K562 (cell line): ENCODE measurements at regions not wholly inside any gene's neighbourhood (a gene's known extent, or its start where the extent isn't known, plus 50 kb on each side); places are given as distances from the start of the nearest gene placed in this dataset.

ENCODE experiments used
- ATAC-seq: fragments of 200-7000 bp; cut with Tn5 transposase; 3 replicates; pipeline ENCODE4 v1.9.1; 2020; ENCODE audit warnings: moderate library complexity
- BruUV-seq: library from RNA; stranded (reverse); fragments of 400-500 nt; replicated peaks from 2 replicates; lab custom pipeline; 2021; lab: Mats Ljungman, UMichigan
- CTCF ChIA-PET: fragments of 300-600 bp; formaldehyde crosslinking; extraction: SDS; loops from one replicate; lab custom pipeline; 2021; ENCODE audit warnings: low intra/inter-chr PET ratio; lab: Yijun Ruan, JAX
- POLR2A ChIA-PET: fragments of 300-600, 350-650 bp; sonication (Branson Sonifier 250); formaldehyde crosslinking; extraction: SDS; loops from one replicate; lab custom pipeline; 2021; ENCODE audit warnings: antibody characterized with exemption, inconsistent platforms; lab: Yijun Ruan, JAX
- DNase-seq, 4 experiments: peaks; one replicate each; pipeline versions ENCODE4 v3.0.0 to v3.0.0-alpha.2; 2011 to 2018; ENCODE audit warnings: low spot score in 3 of 4, mixed read lengths in 3 of 4; ENCODE audit errors: extremely low read depth in 1 of 4
- FAIRE-seq: peaks from 2 replicates; lab custom pipeline; 2011; peaks lifted over from hg19 to GRCh38; lab: Jason Lieb, UNC
- H2AFZ ChIP-seq: 2 replicates; pipeline ENCODE4 v1.6.0; 2011; ENCODE audit warnings: low read depth, low read length, control low read depth, inconsistent platforms
- H3K27ac ChIP-seq: fragments of 200-600 bp; 3 replicates; pipeline ENCODE4 v1.8.0; 2011; ENCODE audit warnings: low read depth, mild to moderate bottlenecking, control low read depth, inconsistent platforms, low read length, moderate library complexity, mixed read lengths; ENCODE audit errors: extremely low read depth
- H3K27me3 ChIP-seq, 2 experiments: fragments of 300-600 bp in 1 of 2; 2 replicates in 1 of 2; 3 replicates in 1 of 2; pipeline versions ENCODE4 v1.6.0 to v1.8.0; 2011; ENCODE audit warnings: inconsistent platforms in 2 of 2, low read length in 2 of 2, mild to moderate bottlenecking in 1 of 2, mixed read lengths in 1 of 2, moderate library complexity in 1 of 2; ENCODE audit not compliant: control insufficient read depth in 2 of 2, insufficient read depth in 2 of 2
- H3K36me3 ChIP-seq: fragments of 300-600 bp; 3 replicates; pipeline ENCODE4 v1.8.0; 2011; ENCODE audit warnings: mild to moderate bottlenecking, low read length, inconsistent platforms; ENCODE audit not compliant: control insufficient read depth, insufficient read depth
- H3K4me1 ChIP-seq, 2 experiments: fragments of 200-600 bp in 1 of 2; replicated peaks in 1 of 2; 2 replicates in 1 of 2; 3 replicates in 1 of 2; pipeline versions ENCODE4 v1.5.1 to v1.8.0; 2011; ENCODE audit warnings: inconsistent platforms in 2 of 2, low read length in 2 of 2, mild to moderate bottlenecking in 1 of 2, mixed read lengths in 1 of 2, moderate library complexity in 1 of 2; ENCODE audit not compliant: control insufficient read depth in 2 of 2, insufficient read depth in 2 of 2
- H3K4me2 ChIP-seq: 2 replicates; pipeline ENCODE4 v1.6.1; 2011; ENCODE audit warnings: low read length, control low read depth, inconsistent platforms, mixed read lengths; ENCODE audit not compliant: insufficient read depth
- H3K4me3 ChIP-seq: fragments of 200-600 bp; sonication (generic), shearing (Covaris generic); 2 replicates; pipeline ENCODE4 v1.5.1; 2016; ENCODE audit warnings: control low read depth, inconsistent platforms
- H3K79me2 ChIP-seq: fragments of 200-600 bp; 3 replicates; pipeline ENCODE4 v1.8.0; 2011; ENCODE audit warnings: low read length, inconsistent platforms; ENCODE audit not compliant: control insufficient read depth, insufficient read depth
- H3K9ac ChIP-seq, 2 experiments: 2 replicates each; pipeline versions ENCODE4 v1.6.0 to v1.6.1; 2011; ENCODE audit warnings: low read depth in 2 of 2, low read length in 2 of 2, control low read depth in 1 of 2, inconsistent platforms in 1 of 2, mild to moderate bottlenecking in 1 of 2, mixed read lengths in 1 of 2; ENCODE audit not compliant: insufficient read depth in 1 of 2
- H3K9me1 ChIP-seq: one replicate; pipeline ENCODE4 v1.6.0; 2011; ENCODE audit warnings: inconsistent platforms, mild to moderate bottlenecking, low read length, moderate library complexity; ENCODE audit not compliant: control insufficient read depth, insufficient read depth
- H3K9me3 ChIP-seq: replicated peaks from 2 replicates; pipeline ENCODE4 v1.5.1; 2011; ENCODE audit warnings: low read depth, low read length, inconsistent platforms; ENCODE audit not compliant: control insufficient read depth, insufficient read depth
- H4K20me1 ChIP-seq: replicated peaks from 2 replicates; pipeline ENCODE4 v1.6.1; 2011; ENCODE audit warnings: low read length, inconsistent platforms, mixed read lengths; ENCODE audit not compliant: control insufficient read depth, insufficient read depth
- ARNT ChIP-seq, 2 experiments: fragments of 450-650 bp; IDR thresholded peaks; 2 replicates each; pipeline ENCODE4 v1.6.1; 2016; ENCODE audit warnings: mild to moderate bottlenecking in 1 of 2
- BACH1 ChIP-seq: fragments of 200-800 bp; sonication (Bioruptor generic); IDR thresholded peaks from 2 replicates; pipeline ENCODE4 v1.6.1; 2016; ENCODE audit warnings: missing genetic modification characterization, missing compliant biosample characterization
- BDP1 ChIP-seq: IDR thresholded peaks from 3 replicates; pipeline ENCODE4 v1.6.1; 2011; ENCODE audit not compliant: insufficient read length, insufficient read depth
- CHAMP1 ChIP-seq: fragments of 450-650 bp; IDR thresholded peaks from 2 replicates; pipeline ENCODE4 v1.6.1; 2016; ENCODE audit warnings: mild to moderate bottlenecking
- JUND ChIP-seq, 2 experiments: IDR thresholded peaks; 2 replicates in 1 of 2; 3 replicates in 1 of 2; pipeline ENCODE4 v1.6.1; 2011; ENCODE audit warnings: borderline replicate concordance in 2 of 2, low read depth in 2 of 2, low read length in 2 of 2, improper control_type of control experiment in 1 of 2, missing biosample characterization in 1 of 2, missing genetic modification characterization in 1 of 2, missing genetic modification reagents in 1 of 2
- RNF2 ChIP-seq: sonication (generic); IDR thresholded peaks from 2 replicates; pipeline ENCODE4 v1.6.1; 2016
- ZBED1 ChIP-seq: IDR thresholded peaks from 2 replicates; pipeline ENCODE4 v1.6.1; 2014
- ZBTB9 ChIP-seq: fragments of 450-650 bp; formaldehyde crosslinking; IDR thresholded peaks from 2 replicates; pipeline ENCODE4 v1.4.0; 2020; ENCODE audit warnings: mild to moderate bottlenecking, moderate library complexity
- ZFP91 ChIP-seq: sonication (generic); formaldehyde crosslinking; IDR thresholded peaks from 2 replicates; pipeline ENCODE4 v1.8.0; 2022; ENCODE audit warnings: mild to moderate bottlenecking, missing genetic modification reagents
- ZNF584 ChIP-seq: fragments of 200-800 bp; sonication (Bioruptor generic); IDR thresholded peaks from 2 replicates; pipeline ENCODE4 v1.6.1; 2016; ENCODE audit warnings: low read depth, mild to moderate bottlenecking, missing genetic modification characterization, missing compliant biosample characterization
- ZSCAN29 ChIP-seq: fragments of 450-650 bp; IDR thresholded peaks from 2 replicates; pipeline ENCODE4 v1.6.1; 2017
- WGBS: fragments of 100-300 bp; shearing (Covaris generic); methylation state at CpG from one replicate; pipeline ENCODE4 v1.1.6; 2016; ENCODE audit warnings: low coverage, mixed read lengths; ENCODE audit not compliant: insufficient coverage; ENCODE audit errors: missing lambda C conversion rate; 5-methylcytosine and 5-hydroxymethylcytosine counted together
- in situ Hi-C: fragments of 300-500 bp; cut with MboI; formaldehyde crosslinking; loops from 4 replicates; pipeline ENCODE4 v1.15.0; 2018; ENCODE audit warnings: inconsistent platforms, mixed read lengths
- intact Hi-C: fragments of 100-400 bp; cut with micrococcal nuclease; formaldehyde crosslinking; loops from 2 replicates; pipeline ENCODE4 v1.14.2; 2022
- TF ChIP-seq, protein P1 (sequence below), 2 experiments: fragments of 450-650 bp; conservative IDR thresholded peaks; 2 replicates each; pipeline ENCODE4 v1.6.1; 2017; ENCODE audit warnings: mild to moderate bottlenecking in 2 of 2, moderate library complexity in 2 of 2

DNA sequence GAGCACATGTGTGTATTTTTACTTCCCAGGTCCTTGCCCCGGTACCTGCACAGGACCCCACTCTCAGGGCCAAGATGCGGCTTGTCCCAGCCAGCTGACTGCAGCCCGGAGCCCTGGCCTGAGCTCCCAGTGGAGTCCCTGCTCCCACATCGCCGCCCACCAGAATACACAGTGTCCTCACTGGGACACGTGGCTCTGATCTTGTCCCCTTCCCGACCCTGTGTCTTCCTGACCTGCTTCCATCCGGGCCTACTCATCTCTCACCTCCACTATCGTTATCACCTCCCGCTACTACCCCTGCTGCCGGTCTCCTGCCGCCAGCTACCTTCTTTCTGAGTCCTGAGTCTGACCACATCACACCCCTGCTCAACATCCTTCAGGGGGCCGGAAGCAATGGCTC, 146.3 kb upstream of the CHST15 start:
- no peak overlapping the region for H3K4me2 ChIP-seq
- H3K9ac ChIP-seq = no peak overlapping the region
- no peaks in the 10 kb centered on the region for H3K9me3 ChIP-seq
- no peaks in the 10 kb centered on the region for H3K9me1 ChIP-seq
- no peak for TF ChIP-seq ZBED1
- no peak for TF ChIP-seq ZBTB9 (CRISPR knock-in tag)
- no peak for TF ChIP-seq BACH1 (tag)
- TF ChIP-seq BDP1 = no peak
- no peak for TF ChIP-seq ZFP91 (CRISPR knock-in tag)
- no peak for TF ChIP-seq ZNF584 (CRISPR knock-in tag)
- no peak for TF ChIP-seq RNF2
- TF ChIP-seq, protein P1, sequence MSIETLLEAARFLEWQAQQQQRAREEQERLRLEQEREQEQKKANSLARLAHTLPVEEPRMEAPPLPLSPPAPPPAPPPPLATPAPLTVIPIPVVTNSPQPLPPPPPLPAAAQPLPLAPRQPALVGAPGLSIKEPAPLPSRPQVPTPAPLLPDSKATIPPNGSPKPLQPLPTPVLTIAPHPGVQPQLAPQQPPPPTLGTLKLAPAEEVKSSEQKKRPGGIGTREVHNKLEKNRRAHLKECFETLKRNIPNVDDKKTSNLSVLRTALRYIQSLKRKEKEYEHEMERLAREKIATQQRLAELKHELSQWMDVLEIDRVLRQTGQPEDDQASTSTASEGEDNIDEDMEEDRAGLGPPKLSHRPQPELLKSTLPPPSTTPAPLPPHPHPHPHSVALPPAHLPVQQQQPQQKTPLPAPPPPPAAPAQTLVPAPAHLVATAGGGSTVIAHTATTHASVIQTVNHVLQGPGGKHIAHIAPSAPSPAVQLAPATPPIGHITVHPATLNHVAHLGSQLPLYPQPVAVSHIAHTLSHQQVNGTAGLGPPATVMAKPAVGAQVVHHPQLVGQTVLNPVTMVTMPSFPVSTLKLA (conservative IDR thresholded peaks at IDR 0.05) = no peak
- TF ChIP-seq ARNT (IDR thresholded peaks at IDR 0.05) = no peak
- no peak for TF ChIP-seq ZSCAN29
- no peak for TF ChIP-seq CHAMP1
- no peak for TF ChIP-seq JUND (IDR thresholded peaks at IDR 0.05; ENCODE audit: borderline replicate concordance, low read depth, low read length)
- no peak for TF ChIP-seq JUND (tag; IDR thresholded peaks at IDR 0.05; ENCODE audit: borderline replicate concordance, low read depth, low read length)
- CTCF ChIA-PET = no interaction called here
- H3K79me2 ChIP-seq = no peaks in the 10 kb centered on the region
- WGBS = 0% methylated on average over 3 of the region's 13 CpGs
- H4K20me1 ChIP-seq = no peaks in the 10 kb centered on the region
- no peak overlapping the region for H3K4me3 ChIP-seq
- intact Hi-C loops = no loop called here
- peaks cover 0 to 18% of the 10 kb centered on the region in 2 experiments; a peak in 1 of 5 replicates for H3K27me3 ChIP-seq
- no peak overlapping the region for H2AFZ ChIP-seq
- H3K4me1 ChIP-seq = no peaks in the 10 kb centered on the region; a peak in 1 of 5 replicates
- ATAC-seq = no peak
- H3K36me3 ChIP-seq = no peaks in the 10 kb centered on the region
- no peak overlapping the region for H3K27ac ChIP-seq
- BruUV-seq = no TSS peak
- in situ Hi-C loops = no loop called here
- FAIRE-seq = no peak
- POLR2A ChIA-PET = no interaction called here
- no peak for DNase-seq
